HEK293T (cell line): ENCODE measurements at regions not wholly inside any gene's neighbourhood (a gene's known extent, or its start where the extent isn't known, plus 50 kb on each side); places are given as distances from the start of the nearest gene placed in this dataset.

ENCODE experiments used
- BHLHE40 ChIP-seq: fragments of 450-650 bp; IDR thresholded peaks from 2 replicates; pipeline ENCODE4 v1.6.1; 2016; ENCODE audit warnings: mild to moderate bottlenecking, moderate library complexity, borderline replicate concordance
- CTBP1 ChIP-seq: fragments of 450-650 bp; IDR thresholded peaks from 2 replicates; pipeline ENCODE4 v1.6.1; 2016; ENCODE audit warnings: borderline replicate concordance
- ELF4 ChIP-seq: fragments of 450-650 bp; IDR thresholded peaks from 2 replicates; pipeline ENCODE4 v1.6.1; 2017; ENCODE audit warnings: antibody characterized with exemption
- FOXK2 ChIP-seq: fragments of 450-650 bp; IDR thresholded peaks from 2 replicates; pipeline ENCODE4 v1.6.1; 2016; ENCODE audit warnings: mild to moderate bottlenecking
- FOXM1 ChIP-seq: fragments of 450-650 bp; IDR thresholded peaks from 2 replicates; pipeline ENCODE4 v1.6.1; 2017; ENCODE audit warnings: mild to moderate bottlenecking, borderline replicate concordance
- HDGF ChIP-seq: fragments of 450-650 bp; IDR thresholded peaks from 2 replicates; pipeline ENCODE4 v1.6.1; 2017; ENCODE audit warnings: antibody characterized with exemption, borderline replicate concordance
- LEF1 ChIP-seq: fragments of 450-650 bp; IDR thresholded peaks from 2 replicates; pipeline ENCODE4 v1.6.1; 2017; ENCODE audit warnings: mild to moderate bottlenecking, borderline replicate concordance
- NFRKB ChIP-seq: fragments of 450-650 bp; IDR thresholded peaks from 2 replicates; pipeline ENCODE4 v1.6.1; 2016; ENCODE audit warnings: mild to moderate bottlenecking, moderate library complexity
- SP1 ChIP-seq: fragments of 450-650 bp; IDR thresholded peaks from 2 replicates; pipeline ENCODE4 v1.6.1; 2017
- SUZ12 ChIP-seq: fragments of 450-650 bp; IDR thresholded peaks from 2 replicates; pipeline ENCODE4 v1.6.1; 2016; ENCODE audit warnings: mild to moderate bottlenecking
- TARDBP ChIP-seq: fragments of 450-650 bp; IDR thresholded peaks from 2 replicates; pipeline ENCODE4 v1.6.1; 2016
- TF ChIP-seq, protein P1 (sequence below): fragments of 450-650 bp; IDR thresholded peaks from 2 replicates; pipeline ENCODE4 v1.6.1; 2016

GRCh38 chr3:99430348-99431134, 207.9 kb upstream of the COL8A1 start:
- TF ChIP-seq HDGF = no peak
- TF ChIP-seq, protein P1, sequence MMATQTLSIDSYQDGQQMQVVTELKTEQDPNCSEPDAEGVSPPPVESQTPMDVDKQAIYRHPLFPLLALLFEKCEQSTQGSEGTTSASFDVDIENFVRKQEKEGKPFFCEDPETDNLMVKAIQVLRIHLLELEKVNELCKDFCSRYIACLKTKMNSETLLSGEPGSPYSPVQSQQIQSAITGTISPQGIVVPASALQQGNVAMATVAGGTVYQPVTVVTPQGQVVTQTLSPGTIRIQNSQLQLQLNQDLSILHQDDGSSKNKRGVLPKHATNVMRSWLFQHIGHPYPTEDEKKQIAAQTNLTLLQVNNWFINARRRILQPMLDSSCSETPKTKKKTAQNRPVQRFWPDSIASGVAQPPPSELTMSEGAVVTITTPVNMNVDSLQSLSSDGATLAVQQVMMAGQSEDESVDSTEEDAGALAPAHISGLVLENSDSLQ = no peak
- TF ChIP-seq BHLHE40 = no peak
- no peak for TF ChIP-seq SUZ12
- no peak for TF ChIP-seq CTBP1
- TF ChIP-seq FOXM1 = no peak
- no peak for TF ChIP-seq ELF4
- TF ChIP-seq FOXK2 = no peak
- no peak for TF ChIP-seq LEF1
- no peak for TF ChIP-seq TARDBP
- no peak for TF ChIP-seq NFRKB
- no peak for TF ChIP-seq SP1
